Stimulated activated CD4-positive, alpha-beta T cell treated with anti-CD3 and anti-CD28 coated beads, Interleukin-1b, Interleukin-23, amount 100 ng/mL, for 1 hour (primary cell): ENCODE measurements at regions not wholly inside any gene's neighbourhood (a gene's known extent, or its start where the extent isn't known, plus 50 kb on each side); places are given as distances from the start of the nearest gene placed in this dataset.

Source experiments
- DNase-seq, 2 donors: peaks; one replicate each; pipeline ENCODE4 v3.0.0-alpha.2; 2020; ENCODE audit warnings: low read depth in 2 of 2

DNA sequence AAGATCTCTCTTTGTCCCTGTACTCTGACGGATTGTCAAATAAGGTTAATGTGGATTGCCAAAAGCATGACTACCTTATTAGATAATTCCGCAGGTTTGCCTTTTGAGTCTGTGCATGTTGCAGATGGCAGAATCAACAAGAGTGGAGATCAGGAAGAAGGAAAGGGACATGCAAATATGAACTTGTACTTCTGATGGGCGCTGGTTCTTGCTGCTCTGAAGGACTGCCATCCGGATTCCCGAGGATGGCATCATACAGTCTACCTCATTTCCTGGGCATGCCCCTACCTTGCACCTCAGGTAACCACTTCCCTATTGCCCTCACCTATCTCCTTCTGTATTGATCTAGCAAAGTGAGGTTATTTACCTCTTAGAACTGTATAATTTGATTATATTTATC, 504.2 kb downstream of the ACTL7B start:
- no peak for DNase-seq

DNA sequence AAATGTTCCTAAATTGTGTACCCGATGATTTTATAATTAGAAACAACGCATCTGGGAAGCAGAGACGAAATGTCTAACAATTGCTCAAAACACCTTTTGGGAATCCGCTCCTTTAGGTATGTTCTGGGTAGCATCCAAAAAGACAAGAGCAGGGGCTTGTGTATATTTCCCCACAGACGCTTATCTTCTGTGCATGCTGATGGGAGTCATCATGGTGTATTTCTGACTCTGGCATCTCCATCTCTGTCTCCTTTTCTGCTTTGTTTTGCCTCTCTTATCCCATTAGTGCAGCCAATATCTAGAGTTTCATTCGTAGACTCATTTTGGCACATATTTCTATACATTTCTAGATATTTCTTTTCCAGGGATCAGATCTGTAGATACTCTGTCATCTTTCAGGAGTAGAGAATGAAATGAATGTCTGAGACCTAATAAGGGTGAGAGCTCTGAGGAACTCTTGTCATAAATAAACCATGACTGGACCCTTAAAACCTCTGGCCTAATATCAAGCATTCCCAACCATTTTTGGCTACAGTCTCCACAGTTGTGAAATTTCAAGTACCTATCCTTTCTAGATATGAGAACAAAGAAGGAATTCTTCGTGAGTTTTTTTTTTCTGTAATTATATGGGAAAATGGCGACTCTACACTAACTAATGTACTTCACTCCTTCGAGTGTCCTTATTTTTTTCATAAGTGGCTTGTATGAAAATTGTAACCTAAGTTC, 508.2 kb downstream of the ACTL7B start:
- DNase-seq = no peak

DNA sequence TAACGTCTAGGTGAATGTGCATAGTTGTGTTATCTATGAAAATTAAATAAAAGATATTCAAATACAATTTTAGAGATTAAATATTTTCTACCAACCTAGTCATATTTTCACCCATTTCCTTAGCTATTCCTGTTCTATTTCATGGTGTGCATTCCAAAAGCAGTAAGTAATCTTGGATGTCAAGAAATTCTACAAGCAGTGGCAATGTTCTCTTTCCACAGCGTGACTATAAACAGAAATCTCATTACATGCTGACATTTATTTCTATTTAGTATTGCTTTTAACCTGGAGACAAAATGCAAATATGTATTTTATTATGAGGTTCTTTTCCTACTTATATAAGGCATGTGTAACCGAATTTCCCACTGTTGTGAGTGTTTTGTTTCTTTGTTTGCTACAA, 510.0 kb downstream of the ACTL7B start:
- DNase-seq = no peak

DNA sequence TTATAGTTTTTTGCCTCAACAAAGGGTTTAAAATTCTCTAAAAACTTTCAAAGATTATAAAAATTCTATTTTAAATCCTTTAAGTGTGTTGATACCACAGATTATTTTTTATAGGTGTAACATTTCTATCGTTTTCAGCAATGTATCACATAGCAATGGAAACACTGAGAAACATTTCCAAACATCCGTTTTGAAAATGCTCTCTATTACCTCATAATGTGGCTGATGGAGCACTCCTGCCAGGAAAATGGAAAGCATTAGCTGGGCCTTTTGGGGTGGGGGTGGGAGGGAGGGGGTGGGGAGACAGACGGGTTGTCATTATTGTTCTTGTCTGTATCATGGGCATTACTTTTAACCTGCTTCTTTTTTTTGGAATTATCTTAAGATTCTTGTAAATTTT, 516.5 kb downstream of the ACTL7B start:
- no peak for DNase-seq

DNA sequence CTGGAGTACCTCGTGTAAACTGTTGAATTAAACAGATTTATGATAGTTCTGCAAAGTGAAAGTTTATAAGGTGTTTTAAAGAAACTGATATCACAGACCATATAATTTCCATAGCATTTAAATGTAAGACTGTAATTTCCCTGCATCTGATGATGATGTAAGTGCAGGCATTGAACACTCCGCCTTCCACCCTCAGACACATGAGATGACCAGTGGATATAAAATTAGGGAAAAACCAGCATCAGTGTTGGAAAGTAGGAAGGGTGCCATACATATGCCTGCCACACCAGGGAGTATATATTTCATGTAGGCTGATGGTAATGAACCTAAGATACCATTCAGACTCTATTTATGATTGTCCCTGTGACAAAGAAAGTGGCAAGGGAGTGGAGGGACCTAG, 519.2 kb downstream of the ACTL7B start:
- no peak for DNase-seq

DNA sequence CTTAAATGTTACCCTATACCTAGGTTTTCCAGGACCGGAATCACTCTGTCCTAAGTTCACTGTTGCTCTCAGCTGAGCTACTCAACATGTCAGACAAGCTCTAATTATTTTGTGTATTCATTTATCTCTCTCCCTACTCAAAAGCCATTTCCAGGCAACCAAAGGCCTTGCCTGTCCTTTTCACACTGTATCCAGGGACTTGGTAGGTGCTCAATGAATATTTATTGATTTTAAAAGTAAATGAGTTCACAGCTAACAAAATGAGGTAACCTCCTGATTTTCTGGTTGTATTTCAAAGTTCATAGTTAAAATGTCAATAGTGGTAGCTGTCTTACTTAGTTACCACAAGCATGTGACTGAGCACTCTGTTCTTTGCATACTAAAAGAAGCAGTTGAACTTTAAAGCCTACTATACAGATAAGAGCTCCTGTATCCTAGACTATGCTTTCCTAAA, 522.2 kb downstream of the ACTL7B start:
- DNase-seq = no peak

DNA sequence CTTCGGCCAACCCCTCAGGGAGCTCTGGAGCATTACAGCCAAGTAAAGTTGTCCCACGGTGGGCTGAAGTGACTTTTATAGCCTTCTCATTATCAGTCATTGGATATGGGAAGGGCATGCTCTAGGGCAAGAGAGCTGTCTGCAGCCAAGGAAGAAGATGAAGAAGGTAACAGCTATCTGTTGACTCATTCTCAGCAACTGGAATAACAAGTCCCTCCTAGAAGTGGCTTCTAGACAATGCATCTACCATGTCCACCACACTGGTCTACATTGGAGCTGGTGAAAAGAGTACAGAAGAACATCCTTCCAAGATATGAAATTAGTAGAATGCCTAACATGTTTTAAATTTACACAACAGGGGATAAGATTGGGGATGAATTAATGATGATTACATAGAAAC, 524.2 kb downstream of the ACTL7B start:
- no peak for DNase-seq

DNA sequence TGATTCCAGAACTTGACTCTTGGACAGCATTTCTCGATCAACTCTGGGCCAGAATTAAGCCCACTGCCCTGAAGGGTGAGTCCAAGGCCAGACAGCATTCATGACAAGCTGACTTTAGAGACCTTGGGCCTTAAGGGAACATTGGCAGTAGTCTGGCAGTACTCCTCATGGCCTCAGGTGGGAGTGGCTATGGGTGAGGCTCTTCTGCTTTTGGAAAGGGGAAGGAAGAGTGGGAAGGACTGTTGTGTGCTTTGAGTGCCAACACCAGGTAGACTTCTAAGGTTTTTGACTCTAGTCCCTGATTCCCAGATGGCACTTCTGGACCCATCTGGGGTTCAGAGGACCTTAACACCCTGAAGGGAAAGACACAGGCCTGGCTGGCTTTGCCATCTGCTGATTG, 530.4 kb downstream of the ACTL7B start:
- no peak for DNase-seq

DNA sequence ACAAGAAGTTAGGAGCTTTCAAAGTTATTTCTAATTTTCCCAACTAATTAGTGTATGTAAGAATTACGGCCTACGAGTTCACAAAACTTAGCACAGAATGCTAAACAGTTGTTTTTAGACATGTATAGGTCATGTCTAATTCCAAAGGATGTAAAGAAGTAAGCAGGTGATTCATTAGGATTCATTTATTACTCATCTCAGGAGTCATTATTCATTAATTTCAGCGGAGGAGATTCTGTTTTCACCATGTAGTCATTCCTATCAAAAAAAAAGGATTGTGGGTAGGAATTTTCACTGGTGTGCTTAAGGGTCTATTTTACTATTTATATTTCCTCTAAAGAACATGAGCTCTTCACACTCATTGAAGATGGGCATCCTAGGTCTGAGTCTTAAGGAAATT, 532.2 kb downstream of the ACTL7B start:
- DNase-seq = no peak

DNA sequence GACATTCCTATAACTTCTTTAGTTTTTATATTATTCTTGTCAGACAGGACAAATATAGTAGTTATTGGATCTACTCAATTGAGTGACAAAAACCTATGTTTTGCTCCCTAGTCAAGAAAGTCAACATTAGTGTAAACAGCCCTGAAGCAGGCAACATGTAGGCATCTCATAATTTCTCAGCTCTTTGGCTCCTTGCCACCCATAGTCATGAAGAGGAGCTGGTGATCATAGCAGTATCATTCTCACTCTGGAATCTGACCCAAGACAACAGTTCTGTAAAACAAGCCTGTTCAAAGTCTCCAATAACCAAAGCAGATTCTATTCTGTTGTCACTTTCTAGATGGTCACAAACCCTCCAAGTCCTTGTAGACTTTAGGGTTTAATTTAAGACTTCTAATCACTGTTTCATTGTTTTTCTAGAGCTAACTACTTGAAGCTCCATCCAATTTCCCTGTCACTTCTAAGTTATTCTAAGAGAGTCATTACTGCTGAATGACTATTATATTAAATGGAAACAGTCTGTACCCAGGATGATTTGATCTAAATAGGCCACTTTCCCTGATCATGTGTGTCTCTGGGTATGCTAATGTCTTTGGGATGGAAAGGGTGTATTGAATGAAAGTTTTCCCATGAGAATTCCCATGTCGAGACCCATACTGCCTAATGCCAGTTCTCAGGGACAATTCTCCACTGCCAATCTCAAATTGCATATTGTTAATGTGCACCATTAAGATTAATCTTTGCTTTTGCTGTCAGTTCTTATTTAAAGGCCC, 533.3 kb downstream of the ACTL7B start:
- no peak for DNase-seq

DNA sequence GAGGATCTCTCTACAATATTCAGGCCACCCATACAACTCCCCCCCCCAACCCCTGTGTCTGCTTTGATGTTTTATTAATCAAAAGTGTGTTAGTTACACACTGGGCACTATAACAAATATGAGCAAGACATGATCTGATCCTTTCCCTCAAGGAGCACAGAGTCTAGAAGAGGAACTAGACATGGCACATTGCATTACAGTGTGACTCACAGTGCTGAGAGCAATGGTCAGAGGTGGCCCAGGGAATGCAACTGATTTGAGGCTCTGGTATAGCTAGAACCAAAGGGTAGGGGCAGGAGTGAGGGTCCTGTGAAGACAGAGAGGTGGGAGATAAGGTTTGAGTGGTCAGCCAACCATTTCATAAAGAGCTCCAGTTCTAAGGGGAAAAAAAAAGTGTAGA, 539.2 kb downstream of the ACTL7B start:
- DNase-seq = no peak

DNA sequence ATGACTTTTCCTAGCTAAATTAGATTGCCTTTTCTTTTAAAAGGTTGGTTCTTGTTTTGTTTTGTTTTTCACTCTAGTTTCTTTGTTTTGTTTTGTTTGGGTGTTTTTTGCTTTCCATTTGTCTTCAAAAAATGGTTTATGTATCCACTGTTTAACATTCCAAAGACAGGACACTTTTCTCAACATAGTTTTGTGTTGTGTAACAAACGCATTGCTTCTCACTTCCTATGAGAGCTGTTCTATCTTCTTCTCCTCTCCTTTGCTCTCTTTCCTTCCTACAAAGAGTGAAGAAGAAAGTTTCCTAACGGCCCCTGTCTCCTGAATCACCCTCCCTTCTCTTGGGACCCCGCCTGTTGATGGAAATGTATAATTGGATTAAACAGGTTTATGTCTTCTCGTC, 539.7 kb downstream of the ACTL7B start:
- DNase-seq = no peak

DNA sequence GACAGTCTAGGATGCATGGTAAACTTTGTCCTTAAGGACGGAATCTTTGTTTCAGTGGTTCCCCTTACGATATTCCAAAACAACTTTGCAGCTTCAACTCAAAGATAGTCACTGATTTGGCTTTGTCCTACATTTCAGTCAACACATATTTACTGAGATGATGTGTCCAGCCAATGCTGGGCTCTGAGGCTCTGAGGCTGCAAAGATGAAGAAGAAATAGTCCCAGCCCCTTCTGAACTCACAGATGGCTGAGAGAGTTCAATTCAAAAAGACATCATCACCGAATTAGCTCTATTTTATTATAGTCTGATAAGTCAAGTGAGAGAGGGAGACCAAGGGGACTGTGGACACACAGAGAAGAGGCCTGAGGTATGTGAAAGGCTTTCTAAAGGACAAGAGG, 544.0 kb downstream of the ACTL7B start:
- DNase-seq = no peak

DNA sequence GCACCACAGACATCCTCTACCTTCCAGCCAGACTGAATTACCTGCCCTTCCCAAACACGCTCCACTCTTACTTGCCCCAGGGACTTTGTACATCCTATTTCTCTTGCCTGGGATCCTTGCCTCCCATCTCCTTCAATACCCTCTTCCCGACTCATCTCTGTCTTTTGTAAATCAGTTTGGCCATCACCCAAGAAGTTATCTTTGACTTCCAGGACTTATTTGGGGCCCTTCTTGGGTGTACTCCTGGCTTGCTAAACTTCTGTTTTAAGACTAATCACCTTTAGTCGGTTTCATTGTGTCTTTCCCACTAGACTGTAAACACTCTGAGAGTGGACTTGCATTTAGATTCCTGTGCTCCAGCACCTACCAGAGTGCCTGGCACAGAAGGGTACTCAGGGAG, 545.6 kb downstream of the ACTL7B start:
- DNase-seq = no peak

DNA sequence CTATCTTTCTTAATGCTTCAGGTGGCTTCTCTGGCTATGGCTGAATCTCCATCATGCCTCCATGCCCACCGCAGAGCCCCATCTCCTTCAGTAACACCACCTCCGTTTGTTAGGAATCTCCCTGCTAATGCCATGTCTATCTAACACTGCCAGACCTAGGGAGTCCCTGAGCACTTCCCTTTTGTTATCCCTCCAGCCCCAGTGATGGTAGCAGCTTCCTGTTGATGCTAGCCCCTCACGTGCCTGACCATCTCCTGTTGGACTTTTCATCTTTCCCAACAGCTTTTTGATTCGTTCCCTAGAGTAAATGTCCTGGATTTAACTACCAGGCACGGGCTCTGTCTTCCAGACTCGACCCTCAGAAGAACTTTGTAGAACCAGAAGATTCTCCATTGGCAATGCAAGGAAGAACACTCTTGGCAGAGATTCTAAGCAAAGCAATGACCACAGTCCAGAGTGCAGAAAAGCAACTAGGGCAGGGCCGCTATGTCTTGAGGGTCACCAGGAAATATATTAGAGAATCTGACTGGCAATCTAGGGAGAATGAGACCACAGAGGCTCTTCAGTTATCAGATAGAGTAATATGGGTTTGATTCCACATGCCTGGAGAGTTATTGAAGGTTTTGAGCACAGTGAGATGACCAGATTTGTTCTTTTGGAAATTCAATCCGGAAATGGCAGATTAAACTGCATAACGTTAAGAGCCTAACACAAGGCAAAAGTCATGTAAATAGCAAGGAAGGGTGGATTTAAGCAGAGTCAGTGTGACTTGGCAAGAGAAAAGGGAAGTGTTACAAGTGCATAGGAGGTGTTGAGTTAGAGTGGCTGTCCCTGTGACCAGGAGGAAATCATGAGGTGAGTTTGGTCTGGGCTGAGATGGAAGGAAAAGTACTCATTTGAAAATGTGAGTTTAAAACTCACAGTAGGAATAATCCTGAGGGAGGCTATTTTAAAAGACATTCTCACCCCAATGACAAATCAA, 555.2 kb downstream of the ACTL7B start:
- no peak for DNase-seq

DNA sequence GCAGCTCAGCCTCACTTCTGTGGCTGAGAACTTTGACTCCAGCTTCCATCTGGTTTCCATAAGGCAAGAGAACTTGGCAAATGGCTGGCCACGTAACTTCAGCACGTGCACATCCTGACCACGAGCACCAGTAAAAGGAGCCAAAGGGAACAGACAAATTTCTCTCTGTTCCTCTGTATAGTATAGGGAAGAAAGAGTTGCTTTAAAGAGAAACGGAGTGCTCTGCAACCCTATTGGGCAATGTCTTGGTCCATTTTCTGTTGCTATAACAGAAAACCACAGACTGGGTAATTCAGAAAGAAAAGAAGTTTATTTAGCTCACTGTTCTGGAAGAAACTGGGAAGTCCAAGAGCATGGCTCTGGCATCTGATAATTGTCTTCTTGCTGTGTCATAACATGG, 558.7 kb downstream of the ACTL7B start:
- no peak for DNase-seq

DNA sequence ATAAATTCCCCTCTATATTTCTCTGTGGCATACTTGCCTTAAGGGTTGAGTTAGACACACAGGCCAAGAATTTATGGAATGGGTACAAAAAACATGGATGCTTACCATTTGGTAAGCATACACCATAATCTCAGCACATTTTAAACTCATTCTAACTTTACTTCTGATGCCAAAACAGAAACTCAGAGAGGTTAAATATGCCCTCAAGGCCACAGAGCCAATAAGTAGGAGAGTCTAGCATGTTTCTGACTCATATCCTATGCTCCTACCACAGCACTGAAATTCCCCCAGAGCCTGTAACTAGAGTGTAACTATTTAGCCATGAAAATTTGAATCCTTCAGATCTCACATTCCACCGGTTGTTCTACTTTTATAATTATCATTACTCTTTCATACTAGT, 559.7 kb downstream of the ACTL7B start:
- DNase-seq = no peak

DNA sequence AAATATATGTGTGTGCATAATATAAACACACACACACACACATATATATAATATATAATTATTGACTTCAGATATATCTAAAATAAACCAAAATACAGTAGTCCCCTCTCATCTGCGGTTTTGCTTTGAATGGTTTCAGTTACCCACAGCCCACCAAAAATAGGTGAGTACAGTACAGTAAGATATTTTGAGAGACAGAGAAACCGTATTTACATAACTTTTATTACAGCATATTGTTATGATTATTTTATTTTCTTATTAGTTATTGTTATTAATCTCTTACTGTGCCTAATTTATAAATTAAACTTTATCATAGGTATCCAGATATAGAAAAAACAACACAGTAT, 564.2 kb downstream of the ACTL7B start:
- no peak for DNase-seq

DNA sequence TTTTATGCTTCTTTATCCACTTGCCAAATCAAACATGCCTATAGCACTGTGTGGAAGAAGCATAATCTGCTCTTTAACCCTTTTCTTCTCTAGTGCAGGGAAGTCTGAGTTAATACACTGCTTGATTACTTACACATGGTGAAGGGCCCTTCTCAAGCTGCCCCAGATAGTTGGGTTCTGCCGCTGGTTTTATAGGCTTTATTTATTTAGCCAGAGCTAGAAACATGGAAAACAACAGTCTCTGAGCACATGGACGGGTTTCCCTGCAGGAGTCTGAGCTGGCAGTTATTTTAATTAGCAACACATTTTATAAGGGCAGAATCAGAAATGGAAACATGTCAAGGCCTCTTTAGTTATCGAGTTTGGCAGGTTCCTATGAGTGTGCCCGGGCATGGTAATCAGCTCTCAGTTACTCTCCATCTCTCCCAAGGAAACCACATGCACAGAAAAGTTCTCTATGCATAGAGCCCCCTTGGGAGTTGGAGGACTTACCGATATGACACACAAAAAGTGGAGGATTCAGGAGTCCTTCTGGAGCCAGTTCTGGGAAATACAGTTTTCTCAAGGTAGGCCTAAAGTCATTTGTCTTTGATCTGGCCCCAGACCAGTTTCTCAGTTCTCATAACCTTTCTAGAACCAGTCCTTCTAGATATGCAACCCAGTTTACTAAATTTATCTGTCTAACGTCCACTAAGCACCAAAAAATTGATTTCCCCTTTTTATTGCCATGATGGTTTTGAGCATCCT, 564.8 kb downstream of the ACTL7B start:
- DNase-seq = no peak

DNA sequence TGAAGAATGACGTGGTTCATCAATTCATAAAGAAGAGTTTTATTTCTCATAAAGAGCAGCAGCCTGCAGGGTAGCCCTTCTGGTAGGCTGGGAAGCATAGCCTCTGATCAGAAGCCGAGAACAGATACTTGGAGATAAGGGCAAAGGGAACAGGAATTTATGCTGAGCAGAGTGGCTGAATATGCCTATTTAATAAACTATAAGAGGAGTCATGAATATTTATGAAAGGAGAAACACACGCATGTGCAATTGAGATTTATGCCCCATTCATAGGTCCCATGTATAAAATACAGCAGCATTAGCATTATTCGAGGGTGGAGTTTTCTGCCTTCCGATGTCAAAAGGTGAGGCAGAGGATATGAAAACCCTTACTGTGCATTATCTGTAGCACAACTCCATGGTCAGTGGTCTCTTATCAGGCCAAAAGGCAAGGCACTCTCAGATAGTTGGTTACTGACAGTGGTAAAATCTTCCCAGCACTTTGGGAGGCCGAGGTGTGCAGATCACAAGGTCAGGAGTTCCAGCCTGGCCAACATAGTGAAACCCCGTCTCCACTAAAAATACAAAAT, 569.1 kb downstream of the ACTL7B start:
- DNase-seq = no peak

DNA sequence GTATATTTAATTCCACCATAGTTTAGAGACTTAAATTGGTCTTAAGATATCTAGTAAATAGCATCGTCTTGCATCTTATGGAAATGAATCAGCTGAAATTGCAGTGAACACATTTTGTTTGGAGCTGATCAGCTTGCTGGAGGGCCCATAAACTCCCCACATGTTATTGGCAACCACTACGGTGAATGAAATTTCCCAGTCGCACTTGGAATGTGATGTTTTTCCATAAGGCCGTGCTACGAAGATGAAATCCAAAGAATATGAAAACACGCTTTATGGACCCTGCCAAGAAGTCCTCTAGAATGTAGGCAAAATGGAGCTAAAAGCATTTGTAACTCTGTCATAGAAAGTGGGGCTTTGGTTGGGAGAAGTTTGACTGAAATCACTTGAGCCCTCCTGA, 572.1 kb downstream of the ACTL7B start:
- no peak for DNase-seq
